H9 (cell line): ENCODE measurements at regions not wholly inside any gene's neighbourhood (a gene's known extent, or its start where the extent isn't known, plus 50 kb on each side); places are given as distances from the start of the nearest gene placed in this dataset.
A peak's percentile ranks its signal among the peaks of the same experiment; 100 is the strongest.

ENCODE experiments used
- DNase-seq: peaks from one replicate; pipeline ENCODE4 v3.0.0-alpha.2; 2017
- H2AFZ ChIP-seq: one replicate; pipeline ENCODE4 v1.6.1; 2013; ENCODE audit warnings: mild to moderate bottlenecking, low read length, control low read depth, moderate library complexity
- H2AK5ac ChIP-seq: 2 replicates; pipeline ENCODE4 v1.6.1; 2013; ENCODE audit warnings: low read length, control low read depth, mixed read lengths; ENCODE audit not compliant: insufficient read length
- H2BK120ac ChIP-seq: one replicate; pipeline ENCODE4 v1.6.1; 2013; ENCODE audit warnings: low read depth, mild to moderate bottlenecking, low read length, control low read depth, inconsistent platforms; ENCODE audit not compliant: poor library complexity, severe bottlenecking
- H2BK12ac ChIP-seq: 2 replicates; pipeline ENCODE4 v1.6.1; 2013; ENCODE audit warnings: low read length, control low read depth, mixed read lengths, low read depth; ENCODE audit not compliant: insufficient read length
- H2BK15ac ChIP-seq: 2 replicates; pipeline ENCODE4 v1.6.1; 2013; ENCODE audit warnings: low read depth, low read length, control low read depth
- H2BK20ac ChIP-seq: one replicate; pipeline ENCODE4 v1.6.1; 2013; ENCODE audit warnings: low read depth, mild to moderate bottlenecking, low read length, control low read depth, inconsistent platforms; ENCODE audit not compliant: poor library complexity, severe bottlenecking
- H2BK5ac ChIP-seq: 2 replicates; pipeline ENCODE4 v1.6.1; 2013; ENCODE audit warnings: low read length, control low read depth, mixed read lengths; ENCODE audit not compliant: insufficient read length
- H3K14ac ChIP-seq: 2 replicates; pipeline ENCODE4 v1.6.1; 2013; ENCODE audit warnings: low read length, control low read depth; ENCODE audit not compliant: insufficient read depth
- H3K18ac ChIP-seq: 2 replicates; pipeline ENCODE4 v1.6.1; 2013; ENCODE audit warnings: low read depth, mild to moderate bottlenecking, mixed read lengths, low read length, control low read depth; ENCODE audit not compliant: insufficient read length
- H3K23ac ChIP-seq: 2 replicates; pipeline ENCODE4 v1.6.1; 2013; ENCODE audit warnings: low read length, control low read depth, mixed read lengths, low read depth; ENCODE audit not compliant: insufficient read length
- H3K23me2 ChIP-seq: 2 replicates; pipeline ENCODE4 v1.6.1; 2013; ENCODE audit warnings: low read depth, mild to moderate bottlenecking, mixed read lengths, low read length, control low read depth; ENCODE audit not compliant: insufficient read length, poor library complexity, severe bottlenecking
- H3K27ac ChIP-seq: 2 replicates; pipeline ENCODE4 v1.5.1; 2013; ENCODE audit warnings: low read length, control low read depth, mixed read lengths, low read depth; ENCODE audit not compliant: insufficient read length
- H3K27me3 ChIP-seq: 2 replicates; pipeline ENCODE4 v1.6.1; 2013; ENCODE audit warnings: low read length, control low read depth, inconsistent platforms; ENCODE audit not compliant: insufficient read depth
- H3K4ac ChIP-seq: 2 replicates; pipeline ENCODE4 v1.6.1; 2013; ENCODE audit warnings: low read depth, mild to moderate bottlenecking, control low read depth, inconsistent platforms, low read length, moderate library complexity
- H3K4me1 ChIP-seq: 2 replicates; pipeline ENCODE4 v1.6.1; 2013; ENCODE audit warnings: low read length, control low read depth, inconsistent platforms; ENCODE audit not compliant: insufficient read depth
- H3K4me2 ChIP-seq: 2 replicates; pipeline ENCODE4 v1.6.1; 2013; ENCODE audit warnings: low read length, control low read depth, mixed read lengths; ENCODE audit not compliant: insufficient read length, insufficient read depth
- H3K56ac ChIP-seq: 2 replicates; pipeline ENCODE4 v1.6.1; 2013; ENCODE audit warnings: low read depth, mild to moderate bottlenecking, mixed read lengths, low read length, control low read depth; ENCODE audit not compliant: insufficient read length
- H3K79me1 ChIP-seq: 2 replicates; pipeline ENCODE4 v1.6.1; 2013; ENCODE audit warnings: low read depth, mild to moderate bottlenecking, moderate library complexity, low read length, control low read depth, inconsistent platforms; ENCODE audit not compliant: insufficient read depth, poor library complexity, severe bottlenecking
- H3K79me2 ChIP-seq: 2 replicates; pipeline ENCODE4 v1.6.1; 2013; ENCODE audit warnings: low read length, control low read depth, inconsistent platforms; ENCODE audit not compliant: insufficient read depth
- H3K9ac ChIP-seq: 2 replicates; pipeline ENCODE4 v1.6.1; 2013; ENCODE audit warnings: low read length, control low read depth, mixed read lengths; ENCODE audit not compliant: insufficient read length; ENCODE audit errors: extremely low read depth
- H3K9me3 ChIP-seq: one replicate; pipeline ENCODE4 v1.6.1; 2013; ENCODE audit warnings: low read depth, low read length, inconsistent platforms; ENCODE audit not compliant: control insufficient read depth
- H3T11ph ChIP-seq: one replicate; pipeline ENCODE4 v1.6.1; 2013; ENCODE audit warnings: mild to moderate bottlenecking, low read length, control low read depth, inconsistent platforms
- H4K20me1 ChIP-seq: one replicate; pipeline ENCODE4 v1.6.1; 2013; ENCODE audit not compliant: control insufficient read depth, insufficient read length, insufficient read depth
- H4K5ac ChIP-seq: 2 replicates; pipeline ENCODE4 v1.6.1; 2013; ENCODE audit warnings: low read depth, mild to moderate bottlenecking, mixed read lengths, low read length, control low read depth; ENCODE audit not compliant: insufficient read length
- H4K8ac ChIP-seq: replicated peaks from 2 replicates; pipeline ENCODE4 v1.6.1; 2013; ENCODE audit warnings: low read length, control low read depth, mixed read lengths, low read depth; ENCODE audit not compliant: insufficient read length
- H4K91ac ChIP-seq: 2 replicates; pipeline ENCODE4 v1.6.1; 2013; ENCODE audit warnings: low read depth, mild to moderate bottlenecking, moderate library complexity, mixed read lengths, low read length, control low read depth; ENCODE audit not compliant: insufficient read length
- H3K27ac Mint-ChIP-seq, 3 experiments: 2 replicates in 2 of 3; 3 replicates in 1 of 3; pipeline ENCODE4 v1.8.0; 2020 to 2021; ENCODE audit warnings: mixed read lengths in 3 of 3, mild to moderate bottlenecking in 1 of 3, moderate library complexity in 1 of 3
- H3K27me3 Mint-ChIP-seq: 2 replicates; pipeline ENCODE4 v1.8.0; 2021; ENCODE audit warnings: low read depth, mild to moderate bottlenecking, moderate library complexity, mixed read lengths
- H3K36me3 Mint-ChIP-seq, 3 experiments: 2 replicates in 2 of 3; 3 replicates in 1 of 3; pipeline ENCODE4 v1.8.0; 2020 to 2021; ENCODE audit warnings: low read depth in 3 of 3, mixed read lengths in 3 of 3; ENCODE audit not compliant: insufficient read depth in 1 of 3
- H3K4me1 Mint-ChIP-seq, 2 experiments: 2 replicates each; pipeline ENCODE4 v1.8.0; 2020; ENCODE audit warnings: mixed read lengths in 2 of 2
- H3K4me3 Mint-ChIP-seq, 2 experiments: 2 replicates in 1 of 2; 3 replicates in 1 of 2; pipeline ENCODE4 v1.8.0; 2020 to 2021; ENCODE audit warnings: mild to moderate bottlenecking in 2 of 2, mixed read lengths in 2 of 2, moderate library complexity in 1 of 2
- H3K9me3 Mint-ChIP-seq, 2 experiments: 2 replicates in 1 of 2; 3 replicates in 1 of 2; pipeline ENCODE4 v1.8.0; 2020; ENCODE audit warnings: mild to moderate bottlenecking in 2 of 2, mixed read lengths in 2 of 2, moderate library complexity in 1 of 2
- WGBS: extraction: QIAGEN DNeasy Blood & Tissue Kit; methylation state at CpG from one replicate; pipeline ENCODE4 v1.1.7; 2013; ENCODE audit warnings: missing lambda C conversion rate, low lambda C conversion rate, mixed read lengths; ENCODE audit not compliant: insufficient read length; ENCODE audit errors: extremely low coverage; 5-methylcytosine and 5-hydroxymethylcytosine counted together
- TF ChIP-seq, protein P1 (sequence below): fragments of 200-600 bp; sonication (generic); conservative IDR thresholded peaks from 3 replicates; pipeline ENCODE4 v1.8.0; 2021; ENCODE audit warnings: antibody characterized with exemption, mild to moderate bottlenecking

DNA sequence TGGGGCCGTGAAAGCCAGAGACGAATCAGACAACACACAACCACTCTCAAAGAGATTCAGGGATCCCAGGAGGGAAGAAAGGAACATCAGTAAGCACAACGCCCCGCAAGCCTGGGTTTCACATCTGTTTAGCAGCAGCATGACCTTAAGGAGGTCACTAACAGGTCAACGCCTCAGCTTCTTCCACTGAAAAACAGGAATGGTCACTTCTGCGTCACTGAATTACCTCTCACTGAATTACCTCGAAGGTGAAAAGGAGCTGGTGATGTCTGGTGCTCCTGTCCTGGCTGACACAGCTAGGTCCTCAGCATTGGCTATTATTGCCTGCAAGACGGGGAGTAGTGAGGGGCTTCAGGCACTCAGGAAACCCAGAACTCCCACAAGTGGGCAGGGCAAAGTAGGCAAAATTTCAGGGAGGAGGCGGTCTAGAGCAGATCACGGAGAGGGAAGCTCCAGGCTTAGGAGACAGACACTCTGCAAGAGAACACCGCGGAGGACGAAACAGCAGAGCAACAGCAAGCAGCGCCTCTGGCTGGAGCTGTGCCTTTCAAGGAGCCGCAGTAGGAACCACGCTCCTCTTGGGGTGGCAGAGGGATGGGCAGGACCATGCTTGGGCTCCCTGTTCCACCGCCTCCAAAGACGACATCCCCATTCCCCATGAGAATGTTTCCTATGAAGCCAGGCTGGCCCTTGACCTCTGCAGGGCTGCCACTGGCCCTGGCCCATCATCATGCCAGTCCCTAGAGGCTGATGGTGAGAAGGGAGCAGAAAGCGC is 108.4 kb downstream of the SINHCAF start:
- H4K8ac ChIP-seq = no peak overlapping the region
- no peak overlapping the region for H3K56ac ChIP-seq
- no peak overlapping the region for H2BK5ac ChIP-seq
- no peak overlapping the region for H2BK15ac ChIP-seq
- H2BK20ac ChIP-seq = no peak overlapping the region
- no peaks in the 10 kb centered on the region for H3K9me3 ChIP-seq
- no peak overlapping the region for H3T11ph ChIP-seq
- H2BK120ac ChIP-seq = no peak overlapping the region
- H3K27me3 ChIP-seq = no peaks in the 10 kb centered on the region
- no peak overlapping the region for H4K91ac ChIP-seq
- peak overlapping the region in 1 of 2 experiments; percentile 54; a peak in 1 of 5 replicates for H3K4me3 Mint-ChIP-seq
- H3K18ac ChIP-seq = no peak overlapping the region
- no peak overlapping the region for H3K23ac ChIP-seq
- H3K23me2 ChIP-seq = no peaks in the 10 kb centered on the region
- H3K9me3 Mint-ChIP-seq = no peaks in the 10 kb centered on the region
- H3K4ac ChIP-seq = no peak overlapping the region
- no peaks in the 10 kb centered on the region for H3K79me2 ChIP-seq
- H2BK12ac ChIP-seq = no peak overlapping the region
- no peak overlapping the region for H3K27ac Mint-ChIP-seq
- peaks cover 38% of the 10 kb centered on the region for H3K27me3 Mint-ChIP-seq
- TF ChIP-seq, protein P1, sequence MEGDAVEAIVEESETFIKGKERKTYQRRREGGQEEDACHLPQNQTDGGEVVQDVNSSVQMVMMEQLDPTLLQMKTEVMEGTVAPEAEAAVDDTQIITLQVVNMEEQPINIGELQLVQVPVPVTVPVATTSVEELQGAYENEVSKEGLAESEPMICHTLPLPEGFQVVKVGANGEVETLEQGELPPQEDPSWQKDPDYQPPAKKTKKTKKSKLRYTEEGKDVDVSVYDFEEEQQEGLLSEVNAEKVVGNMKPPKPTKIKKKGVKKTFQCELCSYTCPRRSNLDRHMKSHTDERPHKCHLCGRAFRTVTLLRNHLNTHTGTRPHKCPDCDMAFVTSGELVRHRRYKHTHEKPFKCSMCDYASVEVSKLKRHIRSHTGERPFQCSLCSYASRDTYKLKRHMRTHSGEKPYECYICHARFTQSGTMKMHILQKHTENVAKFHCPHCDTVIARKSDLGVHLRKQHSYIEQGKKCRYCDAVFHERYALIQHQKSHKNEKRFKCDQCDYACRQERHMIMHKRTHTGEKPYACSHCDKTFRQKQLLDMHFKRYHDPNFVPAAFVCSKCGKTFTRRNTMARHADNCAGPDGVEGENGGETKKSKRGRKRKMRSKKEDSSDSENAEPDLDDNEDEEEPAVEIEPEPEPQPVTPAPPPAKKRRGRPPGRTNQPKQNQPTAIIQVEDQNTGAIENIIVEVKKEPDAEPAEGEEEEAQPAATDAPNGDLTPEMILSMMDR = no peak
- no peak overlapping the region for H3K14ac ChIP-seq
- H3K4me2 ChIP-seq = no peak overlapping the region
- H3K36me3 Mint-ChIP-seq = peaks cover 0 to 1% (median 0%) of the 10 kb centered on the region in 3 experiments; a peak in 3 of 7 replicates
- H3K27ac ChIP-seq = no peak overlapping the region
- H3K9ac ChIP-seq = no peak overlapping the region
- H3K79me1 ChIP-seq = no peaks in the 10 kb centered on the region
- no peak overlapping the region for H2AK5ac ChIP-seq
- no peaks in the 10 kb centered on the region for H4K20me1 ChIP-seq
- WGBS = no CpG with 5 or more reads among the region's 19 CpGs
- peaks cover 47 to 50% of the 10 kb centered on the region in 2 experiments for H3K4me1 Mint-ChIP-seq
- no peak overlapping the region for H4K5ac ChIP-seq
- DNase-seq = no peak
- H3K4me1 ChIP-seq = no peaks in the 10 kb centered on the region; the same call in 1 of the 2 replicates
- no peak overlapping the region for H2AFZ ChIP-seq
